ENCODE measurements at regions not wholly inside any gene's neighbourhood (a gene's known extent, or its start where the extent isn't known, plus 50 kb on each side); places are given as distances from the start of the nearest gene placed in this dataset.
"Not testable (repeated sequence)": the region's sequence is repeated elsewhere in the genome, so short reads cannot be mapped to it uniquely, and the experiment has no call there.

GRCh38 chr2:12435430-12436222, 281.1 kb upstream of the TRIB2 start:
- DNase-seq: no peak

- DNase-seq: no peak
Observed at GRCh38 chr2:12436483-12436882, 280.3 kb upstream of the TRIB2 start.

GRCh38 chr2:12436935-12437561, 279.7 kb upstream of the TRIB2 start:
- DNase-seq: no peak

GRCh38 chr2:12440731-12441130, 276.0 kb upstream of the TRIB2 start:
- no peak for DNase-seq

- DNase-seq: no peak
Observed at GRCh38 chr2:12441750-12442475, 274.8 kb upstream of the TRIB2 start.

- no peak for DNase-seq
Observed at GRCh38 chr2:12442476-12442847, 274.3 kb upstream of the TRIB2 start.

- DNase-seq: no peak
Observed at GRCh38 chr2:12448846-12449505, 267.8 kb upstream of the TRIB2 start.

GRCh38 chr2:12451726-12452125, 265.0 kb upstream of the TRIB2 start:
- no peak for DNase-seq

- no peak for DNase-seq
Observed at GRCh38 chr2:12452185-12452584, 264.6 kb upstream of the TRIB2 start.

- no peak for DNase-seq
Observed at GRCh38 chr2:12453731-12454130, 263.0 kb upstream of the TRIB2 start.

GRCh38 chr2:12455661-12456060, 261.1 kb upstream of the TRIB2 start:
- DNase-seq: no peak

GRCh38 chr2:12456293-12457106, 260.2 kb upstream of the TRIB2 start:
- DNase-seq: peak; percentile 75 to 78

- DNase-seq: no peak
Observed at GRCh38 chr2:12457831-12458230, 258.9 kb upstream of the TRIB2 start.

- no peak for DNase-seq
Observed at GRCh38 chr2:12463189-12463588, 253.5 kb upstream of the TRIB2 start.

- DNase-seq: no peak
Observed at GRCh38 chr2:12465631-12466135, 251.1 kb upstream of the TRIB2 start.

- no peak for DNase-seq
Observed at GRCh38 chr2:12467303-12467702, 249.4 kb upstream of the TRIB2 start.

- no peak for DNase-seq
Observed at GRCh38 chr2:12469141-12469561, 247.6 kb upstream of the TRIB2 start.

GRCh38 chr2:12472265-12472664, 244.5 kb upstream of the TRIB2 start:
- DNase-seq: not testable (repeated sequence)

- no peak for DNase-seq
Observed at GRCh38 chr2:12478151-12479064, 238.3 kb upstream of the TRIB2 start.

GRCh38 chr2:12479065-12479601, 237.6 kb upstream of the TRIB2 start:
- DNase-seq: no peak
